ENCODE measurements at regions not wholly inside any gene's neighbourhood (a gene's known extent, or its start where the extent isn't known, plus 50 kb on each side); places are given as distances from the start of the nearest gene placed in this dataset.
"Not testable (repeated sequence)": the region's sequence is repeated elsewhere in the genome, so short reads cannot be mapped to it uniquely, and the experiment has no call there.

GRCh38 chr5:167918813-167919483 lies 372.5 kb upstream of the WWC1 start:
- no peak for DNase-seq (ENCODE audit: low read depth in 2 of 2)

GRCh38 chr5:167920589-167920988 lies 370.9 kb upstream of the WWC1 start:
- no peak for DNase-seq (ENCODE audit: low read depth in 2 of 2)

- DNase-seq (ENCODE audit: low read depth in 2 of 2), result no peak
These were observed 369.6 kb upstream of the WWC1 start for GRCh38 chr5:167921796-167922195.

GRCh38 chr5:167923396-167923795 lies 368.0 kb upstream of the WWC1 start:
- no peak for DNase-seq (ENCODE audit: low read depth in 2 of 2)

GRCh38 chr5:167929841-167930240 lies 361.6 kb upstream of the WWC1 start:
- no peak for DNase-seq (ENCODE audit: low read depth in 2 of 2)

- no peak for DNase-seq (ENCODE audit: low read depth in 2 of 2)
These were observed 356.9 kb upstream of the WWC1 start for GRCh38 chr5:167934551-167934971.

- DNase-seq (ENCODE audit: low read depth in 2 of 2), result no peak
These were observed 355.4 kb upstream of the WWC1 start for GRCh38 chr5:167936022-167936421.

- no peak for DNase-seq (ENCODE audit: low read depth in 2 of 2)
These were observed 354.4 kb upstream of the WWC1 start for GRCh38 chr5:167936944-167937634.

- no peak for DNase-seq (ENCODE audit: low read depth in 2 of 2)
These were observed 353.8 kb upstream of the WWC1 start for GRCh38 chr5:167937635-167937998.

GRCh38 chr5:167939686-167940085 lies 351.8 kb upstream of the WWC1 start:
- no peak for DNase-seq (ENCODE audit: low read depth in 2 of 2)

- DNase-seq (ENCODE audit: low read depth in 2 of 2), result no peak
These were observed 350.5 kb upstream of the WWC1 start for GRCh38 chr5:167940911-167941310.

- not testable (repeated sequence) for DNase-seq (ENCODE audit: low read depth in 2 of 2)
These were observed 349.9 kb upstream of the WWC1 start for GRCh38 chr5:167941556-167941955.

GRCh38 chr5:167943343-167943742 lies 348.1 kb upstream of the WWC1 start:
- no peak for DNase-seq (ENCODE audit: low read depth in 2 of 2)

- DNase-seq (ENCODE audit: low read depth in 2 of 2), result no peak
These were observed 347.2 kb upstream of the WWC1 start for GRCh38 chr5:167944121-167944852.

- no peak for DNase-seq (ENCODE audit: low read depth in 2 of 2)
These were observed 345.7 kb upstream of the WWC1 start for GRCh38 chr5:167945542-167946384.

- no peak for DNase-seq (ENCODE audit: low read depth in 2 of 2)
These were observed 344.1 kb upstream of the WWC1 start for GRCh38 chr5:167947306-167947705.

- no peak for DNase-seq (ENCODE audit: low read depth in 2 of 2)
These were observed 343.2 kb upstream of the WWC1 start for GRCh38 chr5:167948251-167948650.

GRCh38 chr5:167949435-167949834 lies 342.0 kb upstream of the WWC1 start:
- DNase-seq (ENCODE audit: low read depth in 2 of 2), result no peak

GRCh38 chr5:167950126-167950721 lies 341.2 kb upstream of the WWC1 start:
- DNase-seq (ENCODE audit: low read depth in 2 of 2), result no peak

GRCh38 chr5:167951116-167951515 lies 340.3 kb upstream of the WWC1 start:
- DNase-seq (ENCODE audit: low read depth in 2 of 2), result no peak

GRCh38 chr5:167952278-167952995 lies 339.0 kb upstream of the WWC1 start:
- no peak for DNase-seq (ENCODE audit: low read depth in 2 of 2)

Measured in activated CD4-positive, alpha-beta T cell treated with anti-CD3 and anti-CD28 coated beads for 24 hours (primary cell).